Large intestine (tissue), 3 donors: ENCODE measurements at regions not wholly inside any gene's neighbourhood (a gene's known extent, or its start where the extent isn't known, plus 50 kb on each side); places are given as distances from the start of the nearest gene placed in this dataset.

Source experiments
- DNase-seq, 2 donors: peaks; one replicate each; pipeline versions ENCODE4 v3.0.0 to v3.0.0-alpha.2; 2013
- H3K27ac ChIP-seq: one replicate; pipeline ENCODE4 v1.5.1; 2013; ENCODE audit warnings: low read length
- H3K27me3 ChIP-seq: 2 replicates; pipeline ENCODE4 v1.6.1; 2013; ENCODE audit warnings: low read length; ENCODE audit not compliant: control insufficient read depth, insufficient read depth
- H3K36me3 ChIP-seq: 2 replicates; pipeline ENCODE4 v1.6.1; 2013; ENCODE audit warnings: low read length; ENCODE audit not compliant: control insufficient read depth, insufficient read depth
- H3K4me1 ChIP-seq: one replicate; pipeline ENCODE4 v1.6.1; 2013; ENCODE audit warnings: low read length; ENCODE audit not compliant: control insufficient read depth, insufficient read depth
- H3K4me3 ChIP-seq: one replicate; pipeline ENCODE4 v1.5.1; 2013; ENCODE audit warnings: low read length
- H3K9me3 ChIP-seq: one replicate; pipeline ENCODE4 v1.6.1; 2013; ENCODE audit warnings: mild to moderate bottlenecking, low read depth, low read length, moderate library complexity; ENCODE audit not compliant: control insufficient read depth
- WGBS: methylation state at CpG from one replicate; pipeline ENCODE4 v1.1.5; 2013; ENCODE audit warnings: low lambda C conversion rate; ENCODE audit not compliant: insufficient coverage; 5-methylcytosine and 5-hydroxymethylcytosine counted together

DNA sequence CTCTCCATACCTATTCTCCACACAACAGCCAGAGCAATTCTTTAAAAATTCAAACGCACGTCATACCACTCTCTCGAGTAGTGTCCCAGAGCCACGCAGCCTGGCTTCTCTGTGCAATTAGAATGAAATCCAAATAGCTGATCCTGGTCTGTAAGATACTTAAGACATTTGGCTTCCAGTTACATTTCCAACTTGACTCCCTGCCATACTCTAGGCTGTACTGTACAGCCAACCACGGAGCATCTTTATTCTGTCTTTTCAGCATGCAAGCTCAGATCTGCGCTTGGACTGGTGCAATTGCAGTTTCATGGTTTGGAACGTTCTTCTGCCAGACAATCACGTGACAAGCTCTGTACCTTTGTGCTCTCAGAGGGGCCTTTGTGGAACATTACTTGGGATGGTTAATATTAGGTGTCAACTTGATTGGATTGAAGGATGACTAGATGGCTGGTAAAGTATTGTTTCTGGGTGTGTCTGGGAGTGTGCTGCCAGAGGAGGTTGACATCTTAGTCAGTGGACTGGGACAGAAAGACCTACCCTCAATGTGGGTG is 325.6 kb downstream of the SOX11 start:
- H3K36me3 ChIP-seq = no peaks in the 10 kb centered on the region
- H3K4me3 ChIP-seq = no peak overlapping the region
- no peak overlapping the region for H3K27ac ChIP-seq
- no peaks in the 10 kb centered on the region for H3K27me3 ChIP-seq
- WGBS = no CpG with 5 or more reads among the region's 8 CpGs
- DNase-seq = no peak
- H3K9me3 ChIP-seq = no peaks in the 10 kb centered on the region
- no peaks in the 10 kb centered on the region for H3K4me1 ChIP-seq

GRCh38 chr2:6024229-6024628 is 332.0 kb downstream of the SOX11 start:
- Histone ChIP-seq H3K4me3 (no peak overlapping the region), H3K27me3 (no peaks in the 10 kb centered on the region), H3K27ac (no peak overlapping the region), H3K36me3 (no peaks in the 10 kb centered on the region), H3K4me1 (no peaks in the 10 kb centered on the region), H3K9me3 (no peaks in the 10 kb centered on the region)
- 93% methylated on average over 2 of the region's 2 CpGs for WGBS
- DNase-seq = no peak

DNA sequence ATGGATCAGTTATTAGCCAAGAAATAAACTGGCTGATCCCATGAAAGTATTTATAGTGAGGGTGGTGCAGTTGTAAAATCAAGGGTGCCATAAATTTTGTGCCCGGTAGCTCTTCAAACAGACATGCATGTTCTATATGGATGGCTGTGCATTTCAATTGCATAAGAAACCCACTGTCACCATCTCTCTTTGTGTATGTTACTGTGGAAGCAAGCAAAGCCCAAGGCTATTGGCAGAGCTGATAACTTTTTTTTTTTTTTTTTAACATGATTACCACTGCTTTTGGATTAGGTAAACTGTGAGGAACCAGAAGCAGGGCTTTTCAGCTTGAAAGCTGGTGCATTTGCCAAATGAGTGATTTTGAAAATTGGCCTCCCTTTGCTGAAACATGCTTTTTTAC is 332.6 kb downstream of the SOX11 start:
- no peak overlapping the region for H3K4me3 ChIP-seq
- no peak for DNase-seq
- WGBS = no CpG with 5 or more reads among the region's 1 CpG
- H3K36me3 ChIP-seq = no peaks in the 10 kb centered on the region
- H3K4me1 ChIP-seq = no peaks in the 10 kb centered on the region
- H3K9me3 ChIP-seq = no peaks in the 10 kb centered on the region
- no peak overlapping the region for H3K27ac ChIP-seq
- H3K27me3 ChIP-seq = no peaks in the 10 kb centered on the region

- no peaks in the 10 kb centered on the region for H3K27me3 ChIP-seq
- H3K4me3 ChIP-seq = no peak overlapping the region
- 93% methylated on average over 2 of the region's 6 CpGs for WGBS
- no peak overlapping the region for H3K27ac ChIP-seq
- DNase-seq = no peak
- no peaks in the 10 kb centered on the region for H3K36me3 ChIP-seq
- H3K4me1 ChIP-seq = no peaks in the 10 kb centered on the region
- no peaks in the 10 kb centered on the region for H3K9me3 ChIP-seq
Observed at GRCh38 chr2:6025391-6025790, 333.2 kb downstream of the SOX11 start.

DNA sequence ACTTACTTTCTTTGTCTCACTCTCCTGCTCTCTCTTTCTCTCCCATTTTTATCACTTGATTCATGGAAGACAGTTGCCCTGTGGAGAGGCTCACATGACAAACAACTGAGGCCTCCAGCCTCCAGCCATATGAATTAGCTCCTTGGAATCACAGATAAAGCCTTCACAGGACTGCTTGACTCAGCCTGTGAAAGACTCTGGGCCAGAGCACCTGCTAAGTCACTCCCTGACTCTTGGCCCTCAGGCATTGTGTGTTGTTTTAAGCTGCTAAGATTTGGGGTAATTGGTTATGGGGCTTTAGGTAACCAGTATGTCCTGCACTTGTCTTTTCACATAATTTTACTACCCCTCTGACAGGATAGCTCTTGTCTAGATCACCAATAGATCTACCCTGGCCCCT is 334.9 kb downstream of the SOX11 start:
- DNase-seq = no peak
- Histone ChIP-seq H3K9me3 (no peaks in the 10 kb centered on the region), H3K4me3 (no peak overlapping the region), H3K36me3 (no peaks in the 10 kb centered on the region), H3K4me1 (no peaks in the 10 kb centered on the region), H3K27ac (no peak overlapping the region), H3K27me3 (no peaks in the 10 kb centered on the region)

GRCh38 chr2:6031200-6031867 is 339.1 kb downstream of the SOX11 start:
- 100% methylated on average over 1 of the region's 5 CpGs for WGBS
- no peaks in the 10 kb centered on the region for H3K36me3 ChIP-seq
- H3K4me3 ChIP-seq = no peak overlapping the region
- H3K9me3 ChIP-seq = no peaks in the 10 kb centered on the region
- no peaks in the 10 kb centered on the region for H3K27me3 ChIP-seq
- H3K4me1 ChIP-seq = no peaks in the 10 kb centered on the region
- DNase-seq = no peak
- no peak overlapping the region for H3K27ac ChIP-seq

DNA sequence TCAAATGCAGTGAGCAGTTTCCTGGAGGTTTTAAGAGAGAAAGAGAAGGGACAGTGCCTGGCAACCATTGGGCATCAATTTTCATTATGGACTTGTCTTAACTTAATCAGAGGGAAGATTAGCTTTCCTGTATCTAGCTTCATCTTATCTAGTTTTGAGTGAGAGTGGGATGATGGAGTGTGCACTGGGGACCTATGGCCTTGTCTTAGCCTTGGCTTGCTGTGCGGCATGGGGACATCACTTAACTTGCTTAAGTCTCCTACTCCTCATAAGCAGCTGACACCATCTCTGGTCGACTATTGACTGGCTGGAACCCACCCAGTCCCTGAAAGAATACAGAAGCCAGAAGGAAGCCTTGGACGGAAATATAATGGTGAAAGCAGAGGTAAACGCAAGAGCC is 344.0 kb downstream of the SOX11 start:
- H3K36me3 ChIP-seq = no peaks in the 10 kb centered on the region
- H3K27ac ChIP-seq = no peak overlapping the region
- no peak for DNase-seq
- H3K4me3 ChIP-seq = no peak overlapping the region
- WGBS = 92% methylated on average over 2 of the region's 4 CpGs
- no peaks in the 10 kb centered on the region for H3K9me3 ChIP-seq
- no peaks in the 10 kb centered on the region for H3K27me3 ChIP-seq
- no peaks in the 10 kb centered on the region for H3K4me1 ChIP-seq

DNA sequence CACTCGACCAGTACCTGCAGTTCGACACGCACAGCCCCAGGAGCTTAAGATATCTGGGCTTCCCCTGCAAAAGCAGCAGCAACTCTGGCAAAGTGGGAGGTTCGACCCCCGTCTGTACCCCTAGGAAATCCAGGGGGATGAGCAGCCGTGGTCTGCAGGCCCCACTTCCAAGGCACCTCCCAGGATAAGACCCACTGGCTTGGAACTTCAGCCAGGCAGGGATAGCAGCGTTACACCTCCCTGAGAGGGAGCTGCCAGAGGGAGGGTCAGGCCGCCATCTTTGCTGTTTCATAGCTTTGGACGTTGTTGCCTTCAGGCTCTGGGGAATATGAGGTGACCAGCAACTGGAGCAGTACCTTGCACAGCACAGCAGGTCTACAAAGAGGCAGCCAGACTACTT is 351.1 kb downstream of the SOX11 start:
- no peak for DNase-seq
- WGBS = no CpG with 5 or more reads among the region's 9 CpGs
- Histone ChIP-seq H3K9me3 (no peaks in the 10 kb centered on the region), H3K4me1 (no peaks in the 10 kb centered on the region), H3K4me3 (no peak overlapping the region), H3K27ac (no peak overlapping the region), H3K36me3 (no peaks in the 10 kb centered on the region), H3K27me3 (no peaks in the 10 kb centered on the region)

- Histone ChIP-seq H3K9me3 (no peaks in the 10 kb centered on the region), H3K27ac (no peak overlapping the region), H3K36me3 (no peaks in the 10 kb centered on the region), H3K27me3 (no peaks in the 10 kb centered on the region), H3K4me3 (no peak overlapping the region), H3K4me1 (no peaks in the 10 kb centered on the region)
- WGBS = 100% methylated on average over 1 of the region's 8 CpGs
- DNase-seq = no peak
Observed at GRCh38 chr2:6052649-6053048, 360.5 kb downstream of the SOX11 start.

GRCh38 chr2:6053743-6054142 is 361.6 kb downstream of the SOX11 start:
- 100% methylated on average over 1 of the region's 5 CpGs for WGBS
- H3K9me3 ChIP-seq = no peaks in the 10 kb centered on the region
- no peak overlapping the region for H3K27ac ChIP-seq
- H3K4me3 ChIP-seq = no peak overlapping the region
- no peaks in the 10 kb centered on the region for H3K27me3 ChIP-seq
- no peaks in the 10 kb centered on the region for H3K36me3 ChIP-seq
- no peak for DNase-seq
- H3K4me1 ChIP-seq = no peaks in the 10 kb centered on the region

DNA sequence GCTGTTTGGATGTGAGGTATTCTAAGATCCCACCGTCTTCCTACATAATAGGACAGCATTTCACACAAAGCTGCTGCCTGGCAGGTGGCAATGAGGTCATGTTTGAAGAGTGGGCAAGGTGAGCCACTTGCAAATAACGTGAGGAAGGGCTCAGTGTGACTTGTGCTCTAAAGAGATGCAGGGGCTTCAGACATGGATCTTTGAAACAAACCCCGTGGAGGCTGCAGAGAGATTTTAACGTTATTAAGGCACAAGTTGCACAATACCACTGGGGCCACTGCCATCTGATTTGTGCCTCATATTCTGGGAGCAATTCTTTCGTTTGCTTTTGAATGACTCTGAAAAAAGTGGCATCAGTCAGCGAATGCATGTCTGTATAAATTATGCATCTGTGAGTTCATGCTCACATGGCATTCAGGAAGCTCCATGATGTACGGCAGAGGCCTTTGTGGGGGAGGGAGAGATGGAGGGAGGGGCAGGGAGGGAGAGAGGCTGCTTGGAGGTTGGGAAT is 362.0 kb downstream of the SOX11 start:
- H3K9me3 ChIP-seq = no peaks in the 10 kb centered on the region
- H3K27me3 ChIP-seq = no peaks in the 10 kb centered on the region
- H3K27ac ChIP-seq = no peak overlapping the region
- WGBS = no CpG with 5 or more reads among the region's 7 CpGs
- no peak overlapping the region for H3K4me3 ChIP-seq
- H3K36me3 ChIP-seq = no peaks in the 10 kb centered on the region
- DNase-seq = no peak
- H3K4me1 ChIP-seq = no peaks in the 10 kb centered on the region
